ENCODE measurements at regions not wholly inside any gene's neighbourhood (a gene's known extent, or its start where the extent isn't known, plus 50 kb on each side); places are given as distances from the start of the nearest gene placed in this dataset.

DNA sequence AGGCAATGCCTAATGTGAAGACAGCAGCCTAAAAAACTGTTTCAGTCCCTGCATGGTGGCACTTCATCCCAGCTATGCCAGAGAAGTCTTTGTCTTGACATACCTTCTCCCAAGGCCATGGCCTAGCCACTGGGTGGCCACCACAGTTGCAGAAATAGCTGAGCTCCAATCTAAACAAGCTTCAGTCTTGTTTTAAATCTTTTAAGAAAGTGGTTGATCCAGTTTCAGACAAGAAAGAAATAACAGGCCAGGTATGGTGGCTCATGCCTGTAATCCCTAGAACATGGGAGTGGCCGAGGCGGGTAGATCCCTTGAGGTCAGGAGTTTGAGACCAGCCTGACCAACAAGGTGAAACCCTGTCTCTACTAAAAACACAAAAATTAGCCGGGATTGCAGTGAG is 600.0 kb upstream of the PLXNA2 start (continued):
- TF ChIP-seq, protein P1, sequence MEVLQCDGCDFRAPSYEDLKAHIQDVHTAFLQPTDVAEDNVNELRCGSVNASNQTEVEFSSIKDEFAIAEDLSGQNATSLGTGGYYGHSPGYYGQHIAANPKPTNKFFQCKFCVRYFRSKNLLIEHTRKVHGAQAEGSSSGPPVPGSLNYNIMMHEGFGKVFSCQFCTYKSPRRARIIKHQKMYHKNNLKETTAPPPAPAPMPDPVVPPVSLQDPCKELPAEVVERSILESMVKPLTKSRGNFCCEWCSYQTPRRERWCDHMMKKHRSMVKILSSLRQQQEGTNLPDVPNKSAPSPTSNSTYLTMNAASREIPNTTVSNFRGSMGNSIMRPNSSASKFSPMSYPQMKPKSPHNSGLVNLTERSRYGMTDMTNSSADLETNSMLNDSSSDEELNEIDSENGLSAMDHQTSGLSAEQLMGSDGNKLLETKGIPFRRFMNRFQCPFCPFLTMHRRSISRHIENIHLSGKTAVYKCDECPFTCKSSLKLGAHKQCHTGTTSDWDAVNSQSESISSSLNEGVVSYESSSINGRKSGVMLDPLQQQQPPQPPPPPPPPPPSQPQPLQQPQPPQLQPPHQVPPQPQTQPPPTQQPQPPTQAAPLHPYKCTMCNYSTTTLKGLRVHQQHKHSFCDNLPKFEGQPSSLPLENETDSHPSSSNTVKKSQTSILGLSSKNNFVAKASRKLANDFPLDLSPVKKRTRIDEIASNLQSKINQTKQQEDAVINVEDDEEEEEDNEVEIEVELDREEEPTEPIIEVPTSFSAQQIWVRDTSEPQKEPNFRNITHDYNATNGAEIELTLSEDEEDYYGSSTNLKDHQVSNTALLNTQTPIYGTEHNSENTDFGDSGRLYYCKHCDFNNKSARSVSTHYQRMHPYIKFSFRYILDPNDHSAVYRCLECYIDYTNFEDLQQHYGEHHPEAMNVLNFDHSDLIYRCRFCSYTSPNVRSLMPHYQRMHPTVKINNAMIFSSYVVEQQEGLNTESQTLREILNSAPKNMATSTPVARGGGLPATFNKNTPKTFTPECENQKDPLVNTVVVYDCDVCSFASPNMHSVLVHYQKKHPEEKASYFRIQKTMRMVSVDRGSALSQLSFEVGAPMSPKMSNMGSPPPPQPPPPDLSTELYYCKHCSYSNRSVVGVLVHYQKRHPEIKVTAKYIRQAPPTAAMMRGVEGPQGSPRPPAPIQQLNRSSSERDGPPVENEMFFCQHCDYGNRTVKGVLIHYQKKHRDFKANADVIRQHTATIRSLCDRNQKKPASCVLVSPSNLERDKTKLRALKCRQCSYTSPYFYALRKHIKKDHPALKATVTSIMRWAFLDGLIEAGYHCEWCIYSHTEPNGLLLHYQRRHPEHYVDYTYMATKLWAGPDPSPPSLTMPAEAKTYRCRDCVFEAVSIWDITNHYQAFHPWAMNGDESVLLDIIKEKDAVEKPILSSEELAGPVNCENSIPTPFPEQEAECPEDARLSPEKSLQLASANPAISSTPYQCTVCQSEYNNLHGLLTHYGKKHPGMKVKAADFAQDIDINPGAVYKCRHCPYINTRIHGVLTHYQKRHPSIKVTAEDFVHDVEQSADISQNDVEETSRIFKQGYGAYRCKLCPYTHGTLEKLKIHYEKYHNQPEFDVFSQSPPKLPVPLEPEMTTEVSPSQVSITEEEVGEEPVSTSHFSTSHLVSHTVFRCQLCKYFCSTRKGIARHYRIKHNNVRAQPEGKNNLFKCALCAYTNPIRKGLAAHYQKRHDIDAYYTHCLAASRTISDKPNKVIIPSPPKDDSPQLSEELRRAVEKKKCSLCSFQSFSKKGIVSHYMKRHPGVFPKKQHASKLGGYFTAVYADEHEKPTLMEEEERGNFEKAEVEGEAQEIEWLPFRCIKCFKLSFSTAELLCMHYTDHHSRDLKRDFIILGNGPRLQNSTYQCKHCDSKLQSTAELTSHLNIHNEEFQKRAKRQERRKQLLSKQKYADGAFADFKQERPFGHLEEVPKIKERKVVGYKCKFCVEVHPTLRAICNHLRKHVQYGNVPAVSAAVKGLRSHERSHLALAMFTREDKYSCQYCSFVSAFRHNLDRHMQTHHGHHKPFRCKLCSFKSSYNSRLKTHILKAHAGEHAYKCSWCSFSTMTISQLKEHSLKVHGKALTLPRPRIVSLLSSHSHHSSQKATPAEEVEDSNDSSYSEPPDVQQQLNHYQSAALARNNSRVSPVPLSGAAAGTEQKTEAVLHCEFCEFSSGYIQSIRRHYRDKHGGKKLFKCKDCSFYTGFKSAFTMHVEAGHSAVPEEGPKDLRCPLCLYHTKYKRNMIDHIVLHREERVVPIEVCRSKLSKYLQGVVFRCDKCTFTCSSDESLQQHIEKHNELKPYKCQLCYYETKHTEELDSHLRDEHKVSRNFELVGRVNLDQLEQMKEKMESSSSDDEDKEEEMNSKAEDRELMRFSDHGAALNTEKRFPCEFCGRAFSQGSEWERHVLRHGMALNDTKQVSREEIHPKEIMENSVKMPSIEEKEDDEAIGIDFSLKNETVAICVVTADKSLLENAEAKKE (CRISPR knock-in tag; IDR thresholded peaks at IDR 0.05) = no peak
- no peak for TF ChIP-seq ZNF114 (CRISPR knock-in tag; IDR thresholded peaks at IDR 0.05)
- TF ChIP-seq, protein P2, sequence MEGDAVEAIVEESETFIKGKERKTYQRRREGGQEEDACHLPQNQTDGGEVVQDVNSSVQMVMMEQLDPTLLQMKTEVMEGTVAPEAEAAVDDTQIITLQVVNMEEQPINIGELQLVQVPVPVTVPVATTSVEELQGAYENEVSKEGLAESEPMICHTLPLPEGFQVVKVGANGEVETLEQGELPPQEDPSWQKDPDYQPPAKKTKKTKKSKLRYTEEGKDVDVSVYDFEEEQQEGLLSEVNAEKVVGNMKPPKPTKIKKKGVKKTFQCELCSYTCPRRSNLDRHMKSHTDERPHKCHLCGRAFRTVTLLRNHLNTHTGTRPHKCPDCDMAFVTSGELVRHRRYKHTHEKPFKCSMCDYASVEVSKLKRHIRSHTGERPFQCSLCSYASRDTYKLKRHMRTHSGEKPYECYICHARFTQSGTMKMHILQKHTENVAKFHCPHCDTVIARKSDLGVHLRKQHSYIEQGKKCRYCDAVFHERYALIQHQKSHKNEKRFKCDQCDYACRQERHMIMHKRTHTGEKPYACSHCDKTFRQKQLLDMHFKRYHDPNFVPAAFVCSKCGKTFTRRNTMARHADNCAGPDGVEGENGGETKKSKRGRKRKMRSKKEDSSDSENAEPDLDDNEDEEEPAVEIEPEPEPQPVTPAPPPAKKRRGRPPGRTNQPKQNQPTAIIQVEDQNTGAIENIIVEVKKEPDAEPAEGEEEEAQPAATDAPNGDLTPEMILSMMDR (conservative IDR thresholded peaks at IDR 0.05; ENCODE audit: low read depth in 2 of 2) = no peak

DNA sequence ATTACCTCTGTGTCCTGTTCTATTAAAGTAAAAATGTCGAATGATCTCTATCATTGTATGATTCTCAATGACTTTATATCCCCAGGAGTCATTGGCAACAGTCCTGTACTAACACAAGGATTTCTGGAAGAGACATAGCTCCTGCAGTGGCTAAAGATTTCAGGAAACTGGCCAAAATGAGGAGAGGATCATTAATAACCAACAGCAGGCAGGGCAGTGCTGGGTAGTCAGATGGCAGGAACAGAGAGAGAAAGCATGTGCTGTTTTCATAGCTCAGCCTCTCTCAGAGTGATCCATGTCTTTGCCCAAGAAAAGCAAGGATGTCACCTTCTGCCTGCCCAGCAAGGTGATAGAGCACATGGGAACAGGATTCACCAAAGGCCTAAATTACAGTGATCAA is 604.7 kb upstream of the PLXNA2 start:
- no peak overlapping the region for H2AFZ ChIP-seq
- Mint-ChIP-seq H3K27me3 (ENCODE audit: insufficient read depth, low read depth, poor library complexity) (no peaks in the 10 kb centered on the region), H3K36me3 (ENCODE audit: low read depth) (no peaks in the 10 kb centered on the region), H3K27ac (no peak overlapping the region), H3K9me3 (no peaks in the 10 kb centered on the region), H3K4me3 (no peak overlapping the region), H3K4me1 (no peaks in the 10 kb centered on the region)
- no peaks in the 10 kb centered on the region for H3K4me1 ChIP-seq (ENCODE audit: insufficient read depth)
- no peaks in the 10 kb centered on the region for H3F3A ChIP-seq (replicated peaks; ENCODE audit: low read depth)
- H3K27ac ChIP-seq (ENCODE audit: low read depth) = no peak overlapping the region
- no peak overlapping the region for H3K4me3 ChIP-seq
- no peaks in the 10 kb centered on the region for H3K79me2 ChIP-seq (replicated peaks; ENCODE audit: insufficient read depth)
- ATAC-seq = no peak
- DNase-seq (ENCODE audit: low spot score) = no peak
- H3K36me3 ChIP-seq (ENCODE audit: insufficient read depth) = no peaks in the 10 kb centered on the region
- peaks cover 13% of the 10 kb centered on the region; the same call in 1 of the 2 replicates for H3K9me2 ChIP-seq (ENCODE audit: insufficient read depth)
- no peak overlapping the region for H3K4me2 ChIP-seq
- H4K20me1 ChIP-seq (replicated peaks; ENCODE audit: insufficient read depth) = no peaks in the 10 kb centered on the region
- no peaks in the 10 kb centered on the region for H3K27me3 ChIP-seq (ENCODE audit: insufficient read depth)
- no peak for TF ChIP-seq EZH2 (IDR thresholded peaks at IDR 0.05; ENCODE audit: low read depth, unreplicated experiment)
- TF ChIP-seq, protein P3, sequence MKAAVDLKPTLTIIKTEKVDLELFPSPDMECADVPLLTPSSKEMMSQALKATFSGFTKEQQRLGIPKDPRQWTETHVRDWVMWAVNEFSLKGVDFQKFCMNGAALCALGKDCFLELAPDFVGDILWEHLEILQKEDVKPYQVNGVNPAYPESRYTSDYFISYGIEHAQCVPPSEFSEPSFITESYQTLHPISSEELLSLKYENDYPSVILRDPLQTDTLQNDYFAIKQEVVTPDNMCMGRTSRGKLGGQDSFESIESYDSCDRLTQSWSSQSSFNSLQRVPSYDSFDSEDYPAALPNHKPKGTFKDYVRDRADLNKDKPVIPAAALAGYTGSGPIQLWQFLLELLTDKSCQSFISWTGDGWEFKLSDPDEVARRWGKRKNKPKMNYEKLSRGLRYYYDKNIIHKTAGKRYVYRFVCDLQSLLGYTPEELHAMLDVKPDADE (IDR thresholded peaks at IDR 0.05) = no peak
- TF ChIP-seq, protein P2 (conservative IDR thresholded peaks at IDR 0.05; ENCODE audit: low read depth in 2 of 2) = no peak
- no peak for TF ChIP-seq CREB1 (CRISPR knock-in tag; IDR thresholded peaks at IDR 0.05; ENCODE audit: low read depth)
- TF ChIP-seq ZNF114 (CRISPR knock-in tag; IDR thresholded peaks at IDR 0.05) = no peak
- no peak for TF ChIP-seq EZH2phosphoT487 (IDR thresholded peaks at IDR 0.05; ENCODE audit: unreplicated experiment)

Measured in GM23338 (cell line).